IMR-90 (cell line): ENCODE measurements at regions not wholly inside any gene's neighbourhood (a gene's known extent, or its start where the extent isn't known, plus 50 kb on each side); places are given as distances from the start of the nearest gene placed in this dataset.

Experiments used
- ATAC-seq: fragments of 200-7000 bp; cut with Tn5 transposase; 2 replicates; pipeline ENCODE4 v1.9.1; 2020; ENCODE audit warnings: low read depth, mild to moderate bottlenecking, moderate library complexity
- BruUV-seq: library from RNA; stranded (reverse); fragments of 400-500 nt; replicated peaks from 2 replicates; lab custom pipeline; 2021; lab: Mats Ljungman, UMichigan
- CTCF ChIA-PET: fragments of 300-600 bp; formaldehyde crosslinking; extraction: SDS; loops from one replicate; lab custom pipeline; 2021; ENCODE audit warnings: antibody characterized with exemption; lab: Yijun Ruan, JAX
- POLR2A ChIA-PET: fragments of 300-600 bp; sonication (Branson Sonifier 250); formaldehyde crosslinking; loops from one replicate; lab custom pipeline; 2022; ENCODE audit warnings: antibody characterized with exemption; ENCODE audit not compliant: unreplicated experiment; lab: Charles Lee
- DNase-seq: peaks from one replicate; pipeline ENCODE4 v3.0.0; 2013
- H2AFZ ChIP-seq: replicated peaks from 2 replicates; pipeline ENCODE3; 2013; ENCODE audit warnings: low read length, mild to moderate bottlenecking; ENCODE audit not compliant: poor library complexity
- H2AK5ac ChIP-seq: 2 replicates; pipeline ENCODE4 v1.6.1; 2013; ENCODE audit warnings: low read depth, low read length, inconsistent platforms
- H2AK9ac ChIP-seq: replicated peaks from 2 replicates; pipeline ENCODE3; 2013; ENCODE audit warnings: mild to moderate bottlenecking, low read depth, low read length, moderate library complexity; ENCODE audit not compliant: poor library complexity
- H2BK120ac ChIP-seq: 2 replicates; pipeline ENCODE4 v1.6.1; 2013; ENCODE audit warnings: low read depth, low read length, inconsistent platforms
- H2BK15ac ChIP-seq: 3 replicates; pipeline ENCODE4 v1.6.1; 2013; ENCODE audit warnings: low read depth, low read length, inconsistent platforms
- H2BK20ac ChIP-seq: 2 replicates; pipeline ENCODE4 v1.6.1; 2013; ENCODE audit warnings: low read depth, mild to moderate bottlenecking, inconsistent platforms, low read length, moderate library complexity
- H2BK5ac ChIP-seq: 2 replicates; pipeline ENCODE4 v1.6.1; 2013; ENCODE audit warnings: mild to moderate bottlenecking, low read depth, low read length, inconsistent platforms; ENCODE audit not compliant: poor library complexity, severe bottlenecking
- H3K14ac ChIP-seq: replicated peaks from 2 replicates; pipeline ENCODE4 v1.6.1; 2013; ENCODE audit warnings: low read depth, low read length, inconsistent platforms
- H3K18ac ChIP-seq: 2 replicates; pipeline ENCODE4 v1.6.1; 2013; ENCODE audit warnings: low read depth, low read length, control low read depth
- H3K23ac ChIP-seq: 2 replicates; pipeline ENCODE4 v1.6.1; 2013; ENCODE audit warnings: low read depth, low read length, inconsistent platforms
- H3K27ac ChIP-seq: 2 replicates; pipeline ENCODE4 v1.5.1; 2013; ENCODE audit warnings: mild to moderate bottlenecking, control low read depth, low read length; ENCODE audit not compliant: insufficient read depth
- H3K27me3 ChIP-seq: 2 replicates; pipeline ENCODE4 v1.6.1; 2013; ENCODE audit warnings: low read length; ENCODE audit not compliant: control insufficient read depth, insufficient read depth
- H3K36me3 ChIP-seq: 2 replicates; pipeline ENCODE4 v1.6.1; 2013; ENCODE audit warnings: low read length, mixed read lengths; ENCODE audit not compliant: control insufficient read depth, insufficient read depth
- H3K4ac ChIP-seq: 2 replicates; pipeline ENCODE4 v1.6.1; 2013; ENCODE audit warnings: low read depth, low read length, inconsistent platforms
- H3K4me1 ChIP-seq: 2 replicates; pipeline ENCODE4 v1.6.1; 2013; ENCODE audit warnings: low read length, mixed read lengths; ENCODE audit not compliant: control insufficient read depth, insufficient read depth
- H3K4me2 ChIP-seq: 2 replicates; pipeline ENCODE4 v1.6.1; 2013; ENCODE audit warnings: low read depth, mild to moderate bottlenecking, control low read depth, low read length, moderate library complexity
- H3K4me3 ChIP-seq: 2 replicates; pipeline ENCODE4 v1.5.1; 2013; ENCODE audit warnings: low read depth, mild to moderate bottlenecking, control low read depth, low read length, moderate library complexity; ENCODE audit not compliant: insufficient read depth
- H3K56ac ChIP-seq: 2 replicates; pipeline ENCODE4 v1.6.1; 2013; ENCODE audit warnings: low read length, inconsistent platforms; ENCODE audit not compliant: insufficient read depth; ENCODE audit errors: extremely low read depth
- H3K79me1 ChIP-seq, 2 experiments: 2 replicates each; pipeline ENCODE4 v1.6.1; 2013; ENCODE audit warnings: low read length in 2 of 2, inconsistent platforms in 1 of 2, low read depth in 1 of 2
- H3K9ac ChIP-seq: 2 replicates; pipeline ENCODE4 v1.6.1; 2013; ENCODE audit warnings: low read depth, low read length, control low read depth
- H3K9me1 ChIP-seq: 2 replicates; pipeline ENCODE4 v1.6.1; 2013; ENCODE audit warnings: low read length, inconsistent platforms; ENCODE audit not compliant: insufficient read depth
- H3K9me3 ChIP-seq: 2 replicates; pipeline ENCODE4 v1.6.1; 2013; ENCODE audit warnings: low read length; ENCODE audit not compliant: control insufficient read depth, insufficient read depth
- H4K20me1 ChIP-seq: 2 replicates; pipeline ENCODE4 v1.6.1; 2013; ENCODE audit warnings: low read length, inconsistent platforms; ENCODE audit not compliant: insufficient read depth
- H4K5ac ChIP-seq: 2 replicates; pipeline ENCODE4 v1.6.1; 2013; ENCODE audit warnings: mild to moderate bottlenecking, low read depth, low read length, control low read depth
- H4K8ac ChIP-seq, 2 experiments: 2 replicates each; pipeline ENCODE4 v1.6.1; 2013; ENCODE audit warnings: low read depth in 2 of 2, low read length in 2 of 2, control low read depth in 1 of 2, inconsistent platforms in 1 of 2
- H4K91ac ChIP-seq: 2 replicates; pipeline ENCODE4 v1.6.1; 2013; ENCODE audit warnings: low read depth, low read length, inconsistent platforms; ENCODE audit not compliant: insufficient read depth
- BHLHE40 ChIP-seq: fragments of 150-350 bp; IDR thresholded peaks from 2 replicates; pipeline ENCODE4 v1.6.1; 2016; ENCODE audit warnings: mild to moderate bottlenecking, low read depth, low read length
- CEBPB ChIP-seq: IDR thresholded peaks from 2 replicates; pipeline ENCODE4 v1.6.1; 2012; ENCODE audit warnings: low read depth, low read length, improper control_type of control experiment
- CTCF ChIP-seq: conservative IDR thresholded peaks from 2 replicates; pipeline ENCODE4 v1.5.1; 2012; ENCODE audit warnings: mild to moderate bottlenecking, low read depth, low read length, improper control_type of control experiment
- FOS ChIP-seq: fragments of 150-350 bp; IDR thresholded peaks from 2 replicates; pipeline ENCODE4 v1.6.1; 2016; ENCODE audit warnings: low read depth, low read length
- MAZ ChIP-seq: IDR thresholded peaks from 2 replicates; pipeline ENCODE4 v1.6.1; 2012; ENCODE audit warnings: low read depth, mild to moderate bottlenecking, low read length, improper control_type of control experiment, moderate library complexity, borderline replicate concordance
- NFE2L2 ChIP-seq: fragments of 150-350 bp; IDR thresholded peaks from 2 replicates; pipeline ENCODE4 v1.6.1; 2016; ENCODE audit warnings: low read depth, mild to moderate bottlenecking, low read length
- RAD21 ChIP-seq: IDR thresholded peaks from 2 replicates; pipeline ENCODE4 v1.6.1; 2012; ENCODE audit warnings: low read length, improper control_type of control experiment
- RCOR1 ChIP-seq: IDR thresholded peaks from 2 replicates; pipeline ENCODE4 v1.6.1; 2012; ENCODE audit warnings: mild to moderate bottlenecking, low read length, improper control_type of control experiment; ENCODE audit not compliant: insufficient replicate concordance
- WGBS, 2 experiments: methylation state at CpG; one replicate each; pipeline versions ENCODE4 v1.1.5 to v1.1.7; 2013; ENCODE audit warnings: missing lambda C conversion rate in 2 of 2; ENCODE audit not compliant: insufficient read length in 1 of 2; ENCODE audit errors: extremely low coverage in 2 of 2; 5-methylcytosine and 5-hydroxymethylcytosine counted together
- dilution Hi-C: fragments of 300-500 bp; cut with HindIII; formaldehyde crosslinking; loops from one replicate; pipeline ENCODE4 v1.14.3; 2018; ENCODE audit warnings: low sequenced_read_pairs; ENCODE audit not compliant: unreplicated experiment
- in situ Hi-C: fragments of 300-500 bp; cut with MboI; formaldehyde crosslinking; loops from 3 replicates; pipeline ENCODE4 v1.14.3; 2019; ENCODE audit warnings: low sequenced_read_pairs, inconsistent platforms, mixed read lengths
- intact Hi-C: fragments of 100-400 bp; cut with micrococcal nuclease; formaldehyde crosslinking; loops from 2 replicates; pipeline ENCODE4 v1.10.0; 2022

GRCh38 chr2:200026332-200027230 lies 71.2 kb downstream of the MAIP1 start:
- DNase-seq (peak; percentile 85), ATAC-seq (peak; percentile 40)
- ChIA-PET POLR2A (no interaction called here), CTCF (interaction anchor here (0.7 kb wide), 2 partner anchors 9 to 11 kb away, joined by 3 to 4 read pairs; no protein-coding TSS in a partner anchor)
- Histone ChIP-seq H3K56ac (no peak overlapping the region), H3K4me1 (peaks cover 4% of the 10 kb centered on the region), H3K18ac (peak overlapping the region; percentile 67), H3K9ac (no peak overlapping the region), H3K27me3 (no peaks in the 10 kb centered on the region; the same call in 1 of the 2 replicates), H2AK9ac (no peak overlapping the region), H4K8ac (no peak overlapping the region), H3K9me1 (no peaks in the 10 kb centered on the region), H3K27ac (peak overlapping the region; percentile 82; the same call in 1 of the 2 replicates), H3K14ac (no peak overlapping the region), H2AFZ (no peak overlapping the region), H2BK15ac (no peak overlapping the region), H4K20me1 (no peaks in the 10 kb centered on the region), H3K23ac (no peak overlapping the region), H3K9me3 (peaks cover 2% of the 10 kb centered on the region; the same call in 1 of the 2 replicates), H4K5ac (no peak overlapping the region), H3K36me3 (no peaks in the 10 kb centered on the region), H2BK20ac (no peak overlapping the region), H2AK5ac (no peak overlapping the region), H4K91ac (no peak overlapping the region), H3K4ac (no peak overlapping the region), H3K4me2 (no peak overlapping the region), H3K79me1 (no peaks in the 10 kb centered on the region), H2BK5ac (no peak overlapping the region), H2BK120ac (no peak overlapping the region), H3K4me3 (no peak overlapping the region)
- intact Hi-C loops (no loop called here), in situ Hi-C loops (no loop called here), dilution Hi-C loops (no loop called here)
- BruUV-seq = no TSS peak
- TF ChIP-seq CTCF = no peak
- no peak for TF ChIP-seq RCOR1
- TF ChIP-seq RAD21 = no peak
- TF ChIP-seq BHLHE40 = no peak
- TF ChIP-seq NFE2L2 = no peak
- TF ChIP-seq CEBPB = no peak
- no peak for TF ChIP-seq MAZ
- TF ChIP-seq FOS = no peak
- WGBS, 2 experiments = no CpG with 5 or more reads among the region's 7 CpGs
